WTC11 (cell line): ENCODE measurements at regions not wholly inside any gene's neighbourhood (a gene's known extent, or its start where the extent isn't known, plus 50 kb on each side); places are given as distances from the start of the nearest gene placed in this dataset.

Experiments
- CBFB ChIP-seq: sonication (generic); formaldehyde crosslinking; IDR thresholded peaks from 2 replicates; pipeline ENCODE4 v1.8.1; 2022; ENCODE audit warnings: mild to moderate bottlenecking, low read depth, missing genetic modification reagents
- CREB1 ChIP-seq: sonication (generic); formaldehyde crosslinking; IDR thresholded peaks from 2 replicates; pipeline ENCODE4 v1.8.0; 2023; ENCODE audit warnings: mild to moderate bottlenecking, missing genetic modification reagents
- CTCF ChIP-seq: fragments of 200-600 bp; IDR thresholded peaks from 2 replicates; pipeline ENCODE4 v1.8.0; 2022; ENCODE audit warnings: antibody characterized with exemption
- FOXJ3 ChIP-seq: sonication (generic); formaldehyde crosslinking; IDR thresholded peaks from 2 replicates; pipeline ENCODE4 v1.9.0; 2021; ENCODE audit warnings: missing genetic modification reagents, mild to moderate bottlenecking, borderline replicate concordance
- GABPB1 ChIP-seq: sonication (generic); formaldehyde crosslinking; IDR thresholded peaks from 2 replicates; pipeline ENCODE4 v1.8.1; 2023; ENCODE audit warnings: mild to moderate bottlenecking, missing genetic modification reagents
- JUN ChIP-seq: sonication (generic); formaldehyde crosslinking; IDR thresholded peaks from 2 replicates; pipeline ENCODE4 v1.8.0; 2023; ENCODE audit warnings: mild to moderate bottlenecking, missing genetic modification reagents
- TEAD1 ChIP-seq: sonication (generic); formaldehyde crosslinking; IDR thresholded peaks from 2 replicates; pipeline ENCODE4 v1.8.0; 2022; ENCODE audit warnings: mild to moderate bottlenecking, missing genetic modification reagents
- TEAD4 ChIP-seq: sonication (generic); formaldehyde crosslinking; IDR thresholded peaks from 2 replicates; pipeline ENCODE4 v1.8.0; 2022; ENCODE audit warnings: mild to moderate bottlenecking, missing genetic modification reagents
- ZBTB21 ChIP-seq: sonication (generic); formaldehyde crosslinking; IDR thresholded peaks from 2 replicates; pipeline ENCODE4 v1.8.1; 2023; ENCODE audit warnings: mild to moderate bottlenecking, missing genetic modification reagents, borderline replicate concordance
- ZNF121 ChIP-seq: sonication (generic); formaldehyde crosslinking; IDR thresholded peaks from 2 replicates; pipeline ENCODE4 v1.8.0; 2023; ENCODE audit warnings: missing genetic modification reagents
- ZNF138 ChIP-seq: sonication (generic); formaldehyde crosslinking; conservative IDR thresholded peaks from 2 replicates; pipeline ENCODE4 v1.8.1; 2022; ENCODE audit warnings: mild to moderate bottlenecking, moderate library complexity, missing genetic modification reagents
- TF ChIP-seq, protein P1 (sequence below): sonication (generic); formaldehyde crosslinking; IDR thresholded peaks from 2 replicates; pipeline ENCODE4 v1.8.1; 2023; ENCODE audit warnings: mild to moderate bottlenecking, missing genetic modification reagents, moderate library complexity
- TF ChIP-seq, protein P2 (sequence below): sonication (generic); formaldehyde crosslinking; IDR thresholded peaks from 2 replicates; pipeline ENCODE4 v1.8.1; 2022; ENCODE audit warnings: low read depth, mild to moderate bottlenecking, moderate library complexity, missing genetic modification reagents, borderline replicate concordance
- TF ChIP-seq, protein P3 (sequence below): sonication (generic); formaldehyde crosslinking; IDR thresholded peaks from 2 replicates; pipeline ENCODE4 v1.8.0; 2022; ENCODE audit warnings: missing genetic modification reagents

GRCh38 chr18:53657257-53657656 lies 567.2 kb downstream of the MBD2 start:
- TF ChIP-seq CTCF (no peak), CREB1 (CRISPR knock-in tag) (no peak), GABPB1 (no peak), FOXJ3 (CRISPR knock-in tag) (no peak), ZNF138 (no peak), TEAD1 (no peak), TEAD4 (CRISPR knock-in tag) (no peak), CBFB (no peak), ZBTB21 (no peak), JUN (no peak), ZNF121 (CRISPR knock-in tag) (no peak)
- TF ChIP-seq, protein P1, sequence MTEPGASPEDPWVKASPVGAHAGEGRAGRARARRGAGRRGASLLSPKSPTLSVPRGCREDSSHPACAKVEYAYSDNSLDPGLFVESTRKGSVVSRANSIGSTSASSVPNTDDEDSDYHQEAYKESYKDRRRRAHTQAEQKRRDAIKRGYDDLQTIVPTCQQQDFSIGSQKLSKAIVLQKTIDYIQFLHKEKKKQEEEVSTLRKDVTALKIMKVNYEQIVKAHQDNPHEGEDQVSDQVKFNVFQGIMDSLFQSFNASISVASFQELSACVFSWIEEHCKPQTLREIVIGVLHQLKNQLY (CRISPR knock-in tag): no peak
- TF ChIP-seq, protein P2, sequence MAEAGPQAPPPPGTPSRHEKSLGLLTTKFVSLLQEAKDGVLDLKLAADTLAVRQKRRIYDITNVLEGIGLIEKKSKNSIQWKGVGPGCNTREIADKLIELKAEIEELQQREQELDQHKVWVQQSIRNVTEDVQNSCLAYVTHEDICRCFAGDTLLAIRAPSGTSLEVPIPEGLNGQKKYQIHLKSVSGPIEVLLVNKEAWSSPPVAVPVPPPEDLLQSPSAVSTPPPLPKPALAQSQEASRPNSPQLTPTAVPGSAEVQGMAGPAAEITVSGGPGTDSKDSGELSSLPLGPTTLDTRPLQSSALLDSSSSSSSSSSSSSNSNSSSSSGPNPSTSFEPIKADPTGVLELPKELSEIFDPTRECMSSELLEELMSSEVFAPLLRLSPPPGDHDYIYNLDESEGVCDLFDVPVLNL (CRISPR knock-in tag): no peak
- TF ChIP-seq, protein P3, sequence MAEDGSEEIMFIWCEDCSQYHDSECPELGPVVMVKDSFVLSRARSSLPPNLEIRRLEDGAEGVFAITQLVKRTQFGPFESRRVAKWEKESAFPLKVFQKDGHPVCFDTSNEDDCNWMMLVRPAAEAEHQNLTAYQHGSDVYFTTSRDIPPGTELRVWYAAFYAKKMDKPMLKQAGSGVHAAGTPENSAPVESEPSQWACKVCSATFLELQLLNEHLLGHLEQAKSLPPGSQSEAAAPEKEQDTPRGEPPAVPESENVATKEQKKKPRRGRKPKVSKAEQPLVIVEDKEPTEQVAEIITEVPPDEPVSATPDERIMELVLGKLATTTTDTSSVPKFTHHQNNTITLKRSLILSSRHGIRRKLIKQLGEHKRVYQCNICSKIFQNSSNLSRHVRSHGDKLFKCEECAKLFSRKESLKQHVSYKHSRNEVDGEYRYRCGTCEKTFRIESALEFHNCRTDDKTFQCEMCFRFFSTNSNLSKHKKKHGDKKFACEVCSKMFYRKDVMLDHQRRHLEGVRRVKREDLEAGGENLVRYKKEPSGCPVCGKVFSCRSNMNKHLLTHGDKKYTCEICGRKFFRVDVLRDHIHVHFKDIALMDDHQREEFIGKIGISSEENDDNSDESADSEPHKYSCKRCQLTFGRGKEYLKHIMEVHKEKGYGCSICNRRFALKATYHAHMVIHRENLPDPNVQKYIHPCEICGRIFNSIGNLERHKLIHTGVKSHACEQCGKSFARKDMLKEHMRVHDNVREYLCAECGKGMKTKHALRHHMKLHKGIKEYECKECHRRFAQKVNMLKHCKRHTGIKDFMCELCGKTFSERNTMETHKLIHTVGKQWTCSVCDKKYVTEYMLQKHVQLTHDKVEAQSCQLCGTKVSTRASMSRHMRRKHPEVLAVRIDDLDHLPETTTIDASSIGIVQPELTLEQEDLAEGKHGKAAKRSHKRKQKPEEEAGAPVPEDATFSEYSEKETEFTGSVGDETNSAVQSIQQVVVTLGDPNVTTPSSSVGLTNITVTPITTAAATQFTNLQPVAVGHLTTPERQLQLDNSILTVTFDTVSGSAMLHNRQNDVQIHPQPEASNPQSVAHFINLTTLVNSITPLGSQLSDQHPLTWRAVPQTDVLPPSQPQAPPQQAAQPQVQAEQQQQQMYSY (CRISPR knock-in tag): no peak
